NCI-H2227 (cell line): ENCODE measurements at regions not wholly inside any gene's neighbourhood (a gene's known extent, or its start where the extent isn't known, plus 50 kb on each side); places are given as distances from the start of the nearest gene placed in this dataset.

Experiments used
- DNase-seq: peaks from one replicate; lab custom pipeline; 2025; ENCODE audit not compliant: unreplicated experiment; lab: John Stamatoyannopoulos, UW

- no peak for DNase-seq
Observed at GRCh38 chr2:52960881-52961280, 806.7 kb upstream of the CHAC2 start.

GRCh38 chr2:52959801-52960200 lies 807.8 kb upstream of the CHAC2 start:
- no peak for DNase-seq

- no peak for DNase-seq
Observed at GRCh38 chr2:52956766-52957165, 810.8 kb upstream of the CHAC2 start.

- DNase-seq, result no peak
Observed at GRCh38 chr2:52956118-52956517, 811.5 kb upstream of the CHAC2 start.

- no peak for DNase-seq
Observed at GRCh38 chr2:52955079-52955478, 812.5 kb upstream of the CHAC2 start.

- no peak for DNase-seq
Observed at GRCh38 chr2:52940101-52940500, 827.5 kb upstream of the CHAC2 start.

GRCh38 chr2:52939250-52939649 lies 828.4 kb upstream of the CHAC2 start:
- no peak for DNase-seq

- DNase-seq, result no peak
Observed at GRCh38 chr2:52936029-52936428, 831.6 kb upstream of the CHAC2 start.

GRCh38 chr2:52934920-52935640 lies 832.5 kb upstream of the CHAC2 start:
- no peak for DNase-seq

GRCh38 chr2:52934323-52934898 lies 833.2 kb upstream of the CHAC2 start:
- DNase-seq, result no peak

- no peak for DNase-seq
Observed at GRCh38 chr2:52933878-52934277, 833.7 kb upstream of the CHAC2 start.

GRCh38 chr2:52931660-52932059 lies 835.9 kb upstream of the CHAC2 start:
- no peak for DNase-seq

- DNase-seq, result no peak
Observed at GRCh38 chr2:52929412-52929811, 838.2 kb upstream of the CHAC2 start.

- DNase-seq, result no peak
Observed at GRCh38 chr2:52919673-52920072, 847.9 kb upstream of the CHAC2 start.

- DNase-seq, result no peak
Observed at GRCh38 chr2:52918551-52918950, 849.1 kb upstream of the CHAC2 start.

- DNase-seq, result no peak
Observed at GRCh38 chr2:52916981-52917380, 850.6 kb upstream of the CHAC2 start.

GRCh38 chr2:52904355-52904891 lies 863.2 kb upstream of the CHAC2 start:
- DNase-seq, result no peak

- DNase-seq, result no peak
Observed at GRCh38 chr2:52897511-52898044, 870.0 kb upstream of the CHAC2 start.

GRCh38 chr2:52895726-52896340 lies 871.8 kb upstream of the CHAC2 start:
- no peak for DNase-seq

- no peak for DNase-seq
Observed at GRCh38 chr2:52886556-52886955, 881.0 kb upstream of the CHAC2 start.

- DNase-seq, result no peak
Observed at GRCh38 chr2:52884761-52885352, 882.7 kb upstream of the CHAC2 start.

- no peak for DNase-seq
Observed at GRCh38 chr2:52882974-52883373, 884.6 kb upstream of the CHAC2 start.
